ENCODE measurements at regions not wholly inside any gene's neighbourhood (a gene's known extent, or its start where the extent isn't known, plus 50 kb on each side); places are given as distances from the start of the nearest gene placed in this dataset.

DNA sequence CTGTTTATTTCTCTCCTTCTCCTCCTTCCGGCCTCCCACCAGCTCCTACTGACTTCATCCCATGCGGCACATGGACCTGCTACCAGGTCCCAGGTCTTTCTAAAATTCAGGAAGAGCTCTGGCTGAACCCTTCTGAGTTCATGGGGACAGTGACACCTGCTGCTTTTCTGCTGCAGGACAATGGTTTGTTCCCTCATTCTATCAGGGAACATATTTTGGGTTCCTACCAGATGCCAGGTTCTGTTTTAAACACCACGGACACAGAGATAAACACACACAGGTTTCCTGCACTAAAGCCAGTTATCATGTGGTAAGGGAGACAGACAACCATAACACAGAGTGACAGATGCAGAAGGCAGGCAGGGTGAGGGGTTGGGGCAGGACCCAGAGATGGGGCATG, 114.0 kb upstream of the RAB4A start:
- TF ChIP-seq ZNF274 (IDR thresholded peaks at IDR 0.05; ENCODE audit: low read depth, low read length) (no peak), SUZ12 (IDR thresholded peaks at IDR 0.05; ENCODE audit: extremely low read depth, insufficient read depth, insufficient read length) (no peak), YY1 (IDR thresholded peaks at IDR 0.05; ENCODE audit: insufficient read depth, insufficient read length) (no peak)

Data from NT2/D1 (cell line).